B cell (primary cell): ENCODE measurements at regions not wholly inside any gene's neighbourhood (a gene's known extent, or its start where the extent isn't known, plus 50 kb on each side); places are given as distances from the start of the nearest gene placed in this dataset.

Source experiments
- ATAC-seq: fragments of 200-7000 bp; cut with Tn5 transposase; one replicate; pipeline ENCODE4 v1.10.0; 2021; ENCODE audit warnings: low read depth, mild to moderate bottlenecking, moderate number of reproducible peaks, moderate library complexity
- CTCF ChIA-PET: fragments of 350-600 bp; sonication (Branson Sonifier 250); formaldehyde crosslinking; loops from one replicate; lab custom pipeline; 2021; ENCODE audit warnings: antibody characterized with exemption, inconsistent platforms; lab: Charles Lee
- POLR2A ChIA-PET: fragments of 350-600 bp; sonication (Branson Sonifier 250); formaldehyde crosslinking; loops from one replicate; lab custom pipeline; 2021; ENCODE audit warnings: antibody characterized with exemption; lab: Charles Lee
- DNase-seq: peaks from one replicate; pipeline ENCODE4 v3.0.0; 2013
- H2AFZ ChIP-seq: 2 replicates; pipeline ENCODE4 v1.6.1; 2012; ENCODE audit warnings: mild to moderate bottlenecking, low read depth, low read length; ENCODE audit not compliant: insufficient read depth, poor library complexity, severe bottlenecking
- H3K27ac ChIP-seq, 2 donors: 1 replicate in 1 of 2; 2 replicates in 1 of 2; pipeline ENCODE4 v1.5.1; 2012 to 2013; ENCODE audit warnings: low read length in 2 of 2, mild to moderate bottlenecking in 2 of 2, moderate library complexity in 1 of 2
- H3K27me3 ChIP-seq, 4 experiments: fragments of 200-600 bp in 1 of 4; sonication (generic) in 1 of 4; replicated peaks in 1 of 4; 1 replicate in 2 of 4; 2 replicates in 2 of 4; pipeline versions ENCODE4 v1.6.1 to v1.7.0; 2013 to 2016; ENCODE audit warnings: low read length in 3 of 4, mild to moderate bottlenecking in 2 of 4, mixed read lengths in 1 of 4, moderate library complexity in 1 of 4; ENCODE audit not compliant: insufficient read depth in 4 of 4, control insufficient read depth in 3 of 4; ENCODE audit errors: control extremely low read depth in 1 of 4
- H3K36me3 ChIP-seq, 2 experiments: replicated peaks in 1 of 2; 1 replicate in 1 of 2; 2 replicates in 1 of 2; pipeline versions ENCODE4 v1.6.1 to v1.7.1; 2013; ENCODE audit warnings: low read length in 1 of 2; ENCODE audit not compliant: insufficient read depth in 2 of 2, control insufficient read depth in 1 of 2; ENCODE audit errors: control extremely low read depth in 1 of 2, extremely low read depth in 1 of 2
- H3K4me1 ChIP-seq, 2 donors: fragments of 200-600 bp in 1 of 2; sonication (generic) in 1 of 2; 1 replicate in 1 of 2; 2 replicates in 1 of 2; pipeline versions ENCODE4 v1.5.1 to v1.6.1; 2013 to 2017; ENCODE audit warnings: low read length in 2 of 2; ENCODE audit not compliant: control insufficient read depth in 2 of 2, insufficient read depth in 2 of 2
- H3K4me2 ChIP-seq: replicated peaks from 2 replicates; pipeline ENCODE3; 2012; ENCODE audit warnings: mild to moderate bottlenecking, low read depth, low read length; ENCODE audit not compliant: poor library complexity, severe bottlenecking
- H3K4me3 ChIP-seq, 5 experiments: fragments of 200-600 bp in 1 of 5; sonication (generic) in 1 of 5; 1 replicate in 3 of 5; 2 replicates in 2 of 5; pipeline versions ENCODE4 v1.5.1 to v1.7.0; 2011 to 2016; ENCODE audit warnings: low read length in 4 of 5, mild to moderate bottlenecking in 4 of 5, low read depth in 2 of 5, control low read depth in 1 of 5, moderate library complexity in 1 of 5; ENCODE audit not compliant: insufficient read depth in 1 of 5; ENCODE audit errors: control extremely low read depth in 1 of 5, extremely low read depth in 1 of 5
- H3K79me2 ChIP-seq: fragments of 200-600 bp; sonication (generic); one replicate; pipeline ENCODE4 v1.6.0; 2016; ENCODE audit warnings: low read length; ENCODE audit not compliant: control insufficient read depth, insufficient read depth
- H3K9ac ChIP-seq: fragments of 200-600 bp; sonication (generic); 2 replicates; pipeline ENCODE4 v1.6.1; 2017; ENCODE audit warnings: mild to moderate bottlenecking, low read length, moderate library complexity
- H3K9me3 ChIP-seq, 3 donors: one replicate each; pipeline versions ENCODE4 v1.6.1 to v1.7.1; 2013; ENCODE audit warnings: low read length in 2 of 3; ENCODE audit not compliant: control insufficient read depth in 2 of 3, insufficient read depth in 1 of 3; ENCODE audit errors: control extremely low read depth in 1 of 3
- H4K20me1 ChIP-seq: 2 replicates; pipeline ENCODE4 v1.6.0; 2012; ENCODE audit warnings: mild to moderate bottlenecking, low read length; ENCODE audit not compliant: insufficient read depth, control insufficient read depth, poor library complexity, severe bottlenecking
- H3K27ac Mint-ChIP-seq: one replicate; pipeline ENCODE4 v1.8.0; 2021; ENCODE audit warnings: mixed read lengths
- H3K27me3 Mint-ChIP-seq: one replicate; pipeline ENCODE4 v1.8.0; 2021; ENCODE audit warnings: mixed read lengths
- H3K4me1 Mint-ChIP-seq: one replicate; pipeline ENCODE4 v1.8.0; 2021; ENCODE audit warnings: mixed read lengths
- H3K4me3 Mint-ChIP-seq: one replicate; pipeline ENCODE4 v1.8.0; 2021; ENCODE audit warnings: mixed read lengths
- H3K9me3 Mint-ChIP-seq: one replicate; pipeline ENCODE4 v1.8.0; 2022; ENCODE audit warnings: mixed read lengths; ENCODE audit not compliant: insufficient read depth
- CTCF ChIP-seq: fragments of 200-600 bp; IDR thresholded peaks from one replicate; pipeline ENCODE4 v1.8.0; 2022; ENCODE audit warnings: antibody characterized with exemption, mild to moderate bottlenecking
- EZH2 ChIP-seq: IDR thresholded peaks from 2 replicates; pipeline ENCODE4 v1.6.1; 2012; ENCODE audit warnings: borderline replicate concordance, low read depth, mild to moderate bottlenecking, moderate library complexity, low read length; ENCODE audit not compliant: insufficient read depth, poor library complexity, severe bottlenecking
- intact Hi-C: fragments of 100-400 bp; cut with micrococcal nuclease; formaldehyde crosslinking; loops from one replicate; pipeline ENCODE4 v1.10.0; 2022

GRCh38 chr11:37089439-37089838 is 491.4 kb upstream of the RAG2 start:
- Histone ChIP-seq H3K79me2 (no peaks in the 10 kb centered on the region), H3K9me3 (no peaks in the 10 kb centered on the region), H3K36me3 (no peaks in the 10 kb centered on the region), H3K4me2 (no peak overlapping the region), H3K4me3 (no peak overlapping the region), H4K20me1 (no peaks in the 10 kb centered on the region), H3K4me1 (no peaks in the 10 kb centered on the region), H3K27ac (no peak overlapping the region), H2AFZ (no peak overlapping the region), H3K27me3 (no peaks in the 10 kb centered on the region), H3K9ac (no peak overlapping the region)
- CTCF ChIA-PET: no interaction called here
- DNase-seq (no peak), ATAC-seq (no peak)
- Mint-ChIP-seq H3K4me3 (no peak overlapping the region), H3K27ac (no peak overlapping the region), H3K9me3 (no peaks in the 10 kb centered on the region), H3K27me3 (no peaks in the 10 kb centered on the region), H3K4me1 (no peaks in the 10 kb centered on the region)
- POLR2A ChIA-PET: no interaction called here
- TF ChIP-seq CTCF: no peak
- no peak for TF ChIP-seq EZH2
- intact Hi-C loops: no loop called here

GRCh38 chr11:37088573-37088910 is 490.5 kb upstream of the RAG2 start:
- no peak overlapping the region for H3K4me3 ChIP-seq
- no peak overlapping the region for H3K4me2 ChIP-seq
- H3K9me3 Mint-ChIP-seq: no peaks in the 10 kb centered on the region
- intact Hi-C loops: no loop called here
- H2AFZ ChIP-seq: no peak overlapping the region
- no peak for TF ChIP-seq EZH2
- TF ChIP-seq CTCF: no peak
- no peak overlapping the region for H3K27ac ChIP-seq
- H3K9ac ChIP-seq: no peak overlapping the region
- H3K27me3 ChIP-seq: no peaks in the 10 kb centered on the region
- no peaks in the 10 kb centered on the region for H3K36me3 ChIP-seq
- no peak for ATAC-seq
- H4K20me1 ChIP-seq: no peaks in the 10 kb centered on the region
- no peak for DNase-seq
- no peaks in the 10 kb centered on the region for H3K79me2 ChIP-seq
- CTCF ChIA-PET: no interaction called here
- no peaks in the 10 kb centered on the region for H3K4me1 Mint-ChIP-seq
- H3K4me3 Mint-ChIP-seq: no peak overlapping the region
- H3K4me1 ChIP-seq: no peaks in the 10 kb centered on the region
- POLR2A ChIA-PET: no interaction called here
- no peak overlapping the region for H3K27ac Mint-ChIP-seq
- no peaks in the 10 kb centered on the region for H3K27me3 Mint-ChIP-seq
- H3K9me3 ChIP-seq: no peaks in the 10 kb centered on the region
